Omental fat pad (tissue), 3 donors: ENCODE measurements at regions not wholly inside any gene's neighbourhood (a gene's known extent, or its start where the extent isn't known, plus 50 kb on each side); places are given as distances from the start of the nearest gene placed in this dataset.

Source experiments
- ATAC-seq: fragments of 150-250 bp; one replicate; pipeline ENCODE4 v1.9.1; 2016; ENCODE audit warnings: mild to moderate bottlenecking, moderate library complexity; ENCODE audit not compliant: low FRiP score
- DNase-seq: peaks from one replicate; pipeline ENCODE4 v3.0.0-alpha.2; 2019; ENCODE audit warnings: low spot score
- TF ChIP-seq, protein P1 (sequence below), 3 donors: fragments of 450-650 bp; IDR thresholded peaks; one replicate each; pipeline ENCODE4 v1.5.1; 2016 to 2017; ENCODE audit warnings: antibody characterized with exemption in 3 of 3, mild to moderate bottlenecking in 3 of 3, moderate library complexity in 2 of 3

- DNase-seq = no peak
- TF ChIP-seq, protein P1, sequence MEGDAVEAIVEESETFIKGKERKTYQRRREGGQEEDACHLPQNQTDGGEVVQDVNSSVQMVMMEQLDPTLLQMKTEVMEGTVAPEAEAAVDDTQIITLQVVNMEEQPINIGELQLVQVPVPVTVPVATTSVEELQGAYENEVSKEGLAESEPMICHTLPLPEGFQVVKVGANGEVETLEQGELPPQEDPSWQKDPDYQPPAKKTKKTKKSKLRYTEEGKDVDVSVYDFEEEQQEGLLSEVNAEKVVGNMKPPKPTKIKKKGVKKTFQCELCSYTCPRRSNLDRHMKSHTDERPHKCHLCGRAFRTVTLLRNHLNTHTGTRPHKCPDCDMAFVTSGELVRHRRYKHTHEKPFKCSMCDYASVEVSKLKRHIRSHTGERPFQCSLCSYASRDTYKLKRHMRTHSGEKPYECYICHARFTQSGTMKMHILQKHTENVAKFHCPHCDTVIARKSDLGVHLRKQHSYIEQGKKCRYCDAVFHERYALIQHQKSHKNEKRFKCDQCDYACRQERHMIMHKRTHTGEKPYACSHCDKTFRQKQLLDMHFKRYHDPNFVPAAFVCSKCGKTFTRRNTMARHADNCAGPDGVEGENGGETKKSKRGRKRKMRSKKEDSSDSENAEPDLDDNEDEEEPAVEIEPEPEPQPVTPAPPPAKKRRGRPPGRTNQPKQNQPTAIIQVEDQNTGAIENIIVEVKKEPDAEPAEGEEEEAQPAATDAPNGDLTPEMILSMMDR (IDR thresholded peaks at IDR 0.05) = no peak
- no peak for ATAC-seq
Measured at GRCh38 chr13:108408672-108409071, 139.2 kb downstream of the TNFSF13B start.

DNA sequence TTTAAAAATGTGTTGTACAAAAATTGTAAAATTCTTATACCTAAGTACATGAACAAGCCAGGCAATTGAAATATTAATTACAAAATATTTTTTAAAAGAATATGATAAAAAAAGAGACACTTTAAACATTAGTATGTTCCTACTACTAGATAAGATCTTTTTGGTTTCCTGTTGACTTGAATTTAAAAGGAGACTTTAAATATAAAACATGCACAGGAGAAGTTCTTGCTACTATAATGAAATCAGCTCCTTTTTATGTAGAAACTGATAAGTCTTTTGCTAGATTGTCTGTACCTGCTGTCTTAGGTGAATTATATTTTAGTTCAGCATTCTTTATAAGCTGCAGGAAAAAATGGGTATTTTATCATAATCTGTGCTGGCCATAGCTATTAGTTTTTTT is 140.2 kb downstream of the TNFSF13B start:
- TF ChIP-seq, protein P1 (IDR thresholded peaks at IDR 0.05) = no peak
- DNase-seq = no peak
- no peak for ATAC-seq

- ATAC-seq (no peak), DNase-seq (no peak)
- TF ChIP-seq, protein P1 (IDR thresholded peaks at IDR 0.05) = no peak
Measured at GRCh38 chr13:108419768-108420167, 150.2 kb downstream of the TNFSF13B start.

GRCh38 chr13:108425056-108425455 is 155.5 kb downstream of the TNFSF13B start:
- no peak for ATAC-seq
- TF ChIP-seq, protein P1 (IDR thresholded peaks at IDR 0.05) = no peak
- no peak for DNase-seq

DNA sequence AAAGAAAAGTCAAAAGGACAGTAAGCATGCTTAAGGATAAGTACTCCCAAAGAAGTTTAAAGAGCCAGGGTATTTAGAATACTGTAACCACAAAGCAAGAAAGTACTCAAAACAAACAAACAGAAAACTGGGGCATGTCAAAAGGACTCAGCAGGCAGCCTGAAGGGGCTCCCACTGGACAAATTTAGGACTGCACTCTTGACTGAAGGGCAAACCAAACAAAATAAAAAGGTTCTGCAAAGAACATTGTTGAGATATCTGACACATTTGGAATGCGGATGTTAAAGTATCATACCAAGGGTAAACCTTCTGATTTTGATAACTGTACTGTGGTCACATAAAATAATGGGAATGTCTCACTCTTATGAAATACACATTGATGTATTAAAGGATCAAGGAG is 157.4 kb downstream of the TNFSF13B start:
- TF ChIP-seq, protein P1 (IDR thresholded peaks at IDR 0.05) = no peak
- no peak for DNase-seq
- ATAC-seq = no peak

DNA sequence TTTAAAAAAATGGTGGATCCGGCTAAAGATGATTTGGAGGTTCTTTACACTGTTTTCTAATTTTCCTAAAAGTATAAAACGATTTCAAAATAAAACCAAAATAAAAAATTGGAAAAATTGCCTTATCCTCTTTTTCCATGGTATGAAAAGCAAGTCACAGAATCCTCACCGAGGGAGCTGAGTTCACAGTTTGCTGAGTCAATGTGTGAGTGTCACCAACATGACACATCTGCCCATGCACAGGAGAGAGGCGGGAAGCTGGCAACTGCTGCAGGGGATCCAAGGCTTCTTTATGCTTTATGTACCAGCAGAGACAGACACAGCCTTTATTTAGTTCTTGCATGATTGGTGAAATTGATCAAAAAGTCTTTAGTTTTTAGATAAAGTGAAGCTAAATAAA is 157.8 kb downstream of the TNFSF13B start:
- no peak for ATAC-seq
- TF ChIP-seq, protein P1 (IDR thresholded peaks at IDR 0.05) = no peak
- DNase-seq = no peak

DNA sequence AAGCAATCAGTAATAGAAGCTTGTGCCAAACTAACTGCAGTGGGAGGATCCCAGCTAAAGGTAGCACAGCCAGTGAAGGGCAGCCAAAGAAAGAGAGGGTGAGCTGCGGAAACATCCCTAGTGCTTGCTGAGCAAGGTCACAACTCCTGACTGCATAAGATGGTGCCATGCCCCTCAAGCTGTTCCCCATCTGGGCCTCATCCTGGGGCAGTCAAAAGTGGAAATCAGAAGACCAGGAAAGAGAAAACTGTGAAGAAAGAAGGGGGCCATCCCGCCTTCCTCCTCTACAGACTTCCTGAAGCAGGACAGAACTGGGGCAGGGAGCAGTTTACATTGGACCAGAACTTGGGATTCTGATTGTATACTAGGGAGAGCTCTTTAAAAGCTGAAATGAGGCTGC is 159.2 kb downstream of the TNFSF13B start:
- ATAC-seq (no peak), DNase-seq (no peak)
- TF ChIP-seq, protein P1 (IDR thresholded peaks at IDR 0.05) = no peak
